D341Med (cell line): ENCODE measurements at regions not wholly inside any gene's neighbourhood (a gene's known extent, or its start where the extent isn't known, plus 50 kb on each side); places are given as distances from the start of the nearest gene placed in this dataset.
"Not testable (repeated sequence)": the region's sequence is repeated elsewhere in the genome, so short reads cannot be mapped to it uniquely, and the experiment has no call there.

ENCODE experiments used
- DNase-seq: peaks from one replicate; pipeline ENCODE4 v3.0.0; 2012; ENCODE audit warnings: low spot score

GRCh38 chr2:14982790-14983189 lies 350.3 kb downstream of the LRATD1 start:
- no peak for DNase-seq

GRCh38 chr2:14988600-14988999 lies 356.1 kb downstream of the LRATD1 start:
- no peak for DNase-seq

- no peak for DNase-seq
These were observed 359.2 kb downstream of the LRATD1 start for GRCh38 chr2:14991723-14992122.

- no peak for DNase-seq
These were observed 362.2 kb downstream of the LRATD1 start for GRCh38 chr2:14994721-14995120.

GRCh38 chr2:14996351-14997014 lies 364.0 kb downstream of the LRATD1 start:
- DNase-seq: no peak

- no peak for DNase-seq
These were observed 366.0 kb downstream of the LRATD1 start for GRCh38 chr2:14998546-14998945.

GRCh38 chr2:14999114-14999661 lies 366.7 kb downstream of the LRATD1 start:
- DNase-seq: no peak

- DNase-seq: not testable (repeated sequence)
These were observed 370.0 kb downstream of the LRATD1 start for GRCh38 chr2:15002519-15002918.

GRCh38 chr2:15006667-15007066 lies 374.1 kb downstream of the LRATD1 start:
- no peak for DNase-seq

GRCh38 chr2:15009681-15010080 lies 377.2 kb downstream of the LRATD1 start:
- DNase-seq: no peak

- DNase-seq: no peak
These were observed 377.8 kb downstream of the LRATD1 start for GRCh38 chr2:15010346-15010745.

- DNase-seq: no peak
These were observed 386.3 kb downstream of the LRATD1 start for GRCh38 chr2:15018814-15019213.

GRCh38 chr2:15023221-15023620 lies 390.7 kb downstream of the LRATD1 start:
- DNase-seq: no peak

- no peak for DNase-seq
These were observed 395.9 kb downstream of the LRATD1 start for GRCh38 chr2:15028406-15028805.

GRCh38 chr2:15031745-15032240 lies 399.3 kb downstream of the LRATD1 start:
- no peak for DNase-seq

- DNase-seq: no peak
These were observed 401.7 kb downstream of the LRATD1 start for GRCh38 chr2:15034246-15034645.

GRCh38 chr2:15034860-15035259 lies 402.3 kb downstream of the LRATD1 start:
- DNase-seq: no peak

- DNase-seq: no peak
These were observed 406.1 kb downstream of the LRATD1 start for GRCh38 chr2:15038366-15039364.

GRCh38 chr2:15040429-15041084 lies 408.0 kb downstream of the LRATD1 start:
- DNase-seq: no peak

GRCh38 chr2:15041429-15041837 lies 408.9 kb downstream of the LRATD1 start:
- DNase-seq: no peak

- no peak for DNase-seq
These were observed 410.3 kb downstream of the LRATD1 start for GRCh38 chr2:15042801-15043217.
